CD4-positive, alpha-beta T cell treated with Interleukin-10 for 1 hour (primary cell): ENCODE measurements at regions not wholly inside any gene's neighbourhood (a gene's known extent, or its start where the extent isn't known, plus 50 kb on each side); places are given as distances from the start of the nearest gene placed in this dataset.

Experiments used
- DNase-seq: peaks from one replicate; pipeline ENCODE4 v3.0.0-alpha.2; 2020

DNA sequence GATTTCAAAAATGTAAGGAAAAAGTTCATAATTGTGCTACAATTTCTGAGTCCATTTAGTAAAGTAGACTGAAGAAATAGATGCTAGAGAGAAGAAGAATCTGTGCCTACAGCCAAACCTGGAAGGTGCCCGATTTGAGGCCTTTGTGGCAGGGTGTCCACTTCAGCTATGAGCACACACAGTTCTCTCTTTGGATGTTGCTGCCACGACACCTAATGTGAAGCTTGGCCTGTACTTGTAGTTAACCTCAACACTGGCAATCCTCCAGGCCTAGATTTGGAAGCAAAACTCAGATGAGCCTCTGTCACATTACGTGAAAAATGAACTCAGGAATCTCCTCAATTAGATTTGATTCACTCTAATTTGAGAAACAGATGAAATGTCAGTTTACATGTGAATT is 90.1 kb upstream of the LRP1B start:
- DNase-seq, result no peak

DNA sequence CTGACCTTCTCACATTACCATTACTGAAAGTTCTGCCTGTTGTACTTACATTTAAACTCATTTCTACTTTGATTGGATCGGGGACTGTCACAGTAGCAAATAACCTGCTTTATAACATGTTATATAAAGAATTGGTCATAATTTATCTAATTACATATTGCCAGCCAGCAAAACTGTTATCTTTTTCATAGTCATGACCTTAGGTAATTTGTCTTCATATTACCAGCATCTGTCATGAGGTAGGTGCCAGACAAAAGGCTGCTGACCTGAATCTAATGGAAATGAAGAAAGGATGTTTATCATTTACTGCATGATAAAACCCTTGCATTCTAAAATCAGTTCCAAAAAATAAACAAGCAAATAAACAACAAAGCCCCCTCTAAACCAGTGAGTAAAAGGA is 89.4 kb upstream of the LRP1B start:
- no peak for DNase-seq

DNA sequence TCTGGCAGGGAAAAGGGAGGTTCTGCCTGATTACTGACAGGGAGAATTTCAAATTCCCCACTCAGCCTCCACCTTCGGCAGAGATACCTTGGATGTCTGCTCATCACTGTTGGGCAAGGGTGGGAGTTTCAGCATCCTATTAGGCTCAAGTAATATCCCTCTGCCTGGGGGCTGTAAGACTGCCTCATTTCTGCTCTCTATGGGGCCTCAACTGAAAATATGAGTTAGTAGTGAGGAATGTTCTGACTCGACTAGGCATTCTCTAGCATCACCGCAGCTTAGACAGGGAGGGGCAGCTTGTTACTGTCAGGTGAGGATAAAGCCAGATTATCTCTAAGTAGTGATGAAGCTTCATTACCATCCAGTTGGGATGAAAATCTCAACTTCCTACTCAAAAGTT is 87.7 kb upstream of the LRP1B start:
- DNase-seq, result no peak

DNA sequence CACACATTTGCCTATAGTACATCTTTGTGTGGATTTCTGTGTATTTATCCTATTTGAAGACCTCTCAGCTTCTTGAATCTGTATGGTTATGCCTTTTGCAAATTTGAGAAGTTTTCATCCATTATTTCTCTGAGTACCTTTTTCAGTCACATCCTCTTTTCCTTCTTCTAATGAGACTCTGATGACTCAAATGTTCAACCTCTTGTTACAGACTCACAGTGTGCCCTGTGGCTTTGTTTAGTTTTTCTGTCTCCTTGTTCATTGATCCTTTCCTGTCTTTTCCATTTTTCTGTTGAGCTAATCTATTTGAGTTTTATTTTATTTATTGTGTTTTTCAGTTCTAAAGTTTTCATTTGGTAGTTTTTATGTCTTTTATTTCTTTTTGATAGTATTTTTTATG is 87.0 kb upstream of the LRP1B start:
- DNase-seq, result no peak

DNA sequence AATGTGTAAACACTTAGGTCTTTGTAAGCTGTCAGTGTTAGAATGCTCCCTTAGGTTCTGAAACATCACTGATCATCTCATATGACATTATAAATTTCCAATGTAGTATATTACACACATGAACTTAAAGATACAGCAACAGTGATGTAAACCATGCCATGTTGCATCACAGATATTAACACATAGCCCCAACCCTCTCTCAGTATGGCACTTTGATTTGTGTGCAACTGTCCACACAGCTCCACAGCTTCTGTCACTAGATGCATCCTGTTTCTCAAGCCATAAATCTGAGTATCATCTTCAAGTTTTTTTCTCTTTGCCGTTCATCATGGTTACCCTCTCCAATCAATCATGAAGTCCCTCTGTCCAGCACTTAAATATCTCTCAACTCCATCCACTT is 69.2 kb upstream of the LRP1B start:
- DNase-seq, result no peak

DNA sequence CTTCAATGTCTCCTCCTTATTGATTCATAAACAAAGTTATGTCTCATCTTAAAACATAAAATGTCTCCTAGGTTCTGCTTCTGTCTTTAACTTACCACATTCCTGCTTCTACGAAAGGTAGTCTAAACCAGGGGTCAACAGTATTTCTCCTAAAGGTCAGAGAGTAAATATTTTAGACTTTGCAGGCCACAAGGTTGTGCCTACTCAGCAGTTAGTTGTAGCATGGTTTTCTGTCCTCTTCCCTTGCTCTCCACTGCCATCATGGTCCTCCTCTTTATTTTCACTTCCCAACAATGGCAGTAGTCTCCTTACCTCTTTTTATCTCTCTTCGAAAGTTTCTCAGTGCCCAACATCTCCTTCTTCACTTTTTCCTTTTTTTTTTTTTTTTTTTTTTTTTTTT is 68.3 kb upstream of the LRP1B start:
- DNase-seq, result no peak

DNA sequence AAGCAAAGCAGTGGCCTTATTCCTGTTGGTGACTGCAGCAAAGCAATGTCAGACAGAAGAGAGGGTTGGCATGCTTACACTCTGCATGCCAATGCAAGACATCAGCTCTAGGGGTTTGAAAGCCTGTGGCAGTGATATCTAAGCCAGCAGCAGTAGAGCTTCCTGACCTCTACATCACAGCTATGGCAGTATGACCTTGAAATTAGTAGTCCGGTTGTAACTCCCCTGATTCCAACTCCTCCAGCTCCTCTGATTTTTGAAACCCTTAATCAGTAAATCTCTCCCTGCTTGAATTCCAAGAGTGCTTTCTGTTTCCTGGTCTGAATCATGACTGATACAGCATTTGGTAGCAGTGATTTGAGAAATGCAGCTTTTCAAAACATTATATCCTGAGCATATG is 60.0 kb upstream of the LRP1B start:
- DNase-seq, result no peak

DNA sequence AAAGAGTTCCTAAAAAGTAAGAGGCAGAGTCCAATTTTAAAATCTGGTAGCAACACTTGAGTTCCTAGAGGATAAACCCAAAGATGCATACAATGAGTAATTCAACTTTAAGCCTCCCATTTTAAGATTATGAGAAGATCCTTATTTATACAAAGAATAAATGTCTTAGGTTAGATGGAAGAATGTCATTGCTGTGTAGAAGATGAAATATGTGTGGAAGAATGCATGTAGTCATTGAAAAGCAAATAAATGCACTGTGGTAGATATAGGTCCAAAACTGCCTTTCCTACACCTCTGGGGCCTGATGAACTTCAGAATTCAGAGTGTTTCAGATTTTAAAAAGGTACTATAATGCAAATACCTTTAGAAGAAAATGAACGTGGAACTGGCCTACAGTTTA is 58.7 kb upstream of the LRP1B start:
- DNase-seq, result no peak

DNA sequence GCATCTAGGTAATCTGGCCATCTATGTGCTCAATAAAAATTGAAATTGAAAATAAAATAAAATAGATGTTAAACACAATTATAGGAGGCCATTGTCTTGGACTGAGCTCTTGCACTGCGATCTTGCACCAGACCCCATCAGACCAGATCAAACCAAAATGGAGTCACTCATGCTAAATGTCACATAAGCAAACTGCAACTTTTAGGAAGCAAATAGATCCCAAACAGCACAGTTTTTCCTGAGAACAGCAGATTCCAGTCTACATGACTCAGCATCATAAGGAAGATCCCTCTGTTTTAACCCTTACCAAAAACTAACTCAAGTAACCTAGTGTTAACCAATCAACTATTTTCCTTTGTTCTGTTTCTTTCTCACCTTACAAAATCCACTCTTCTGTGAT is 57.7 kb upstream of the LRP1B start:
- DNase-seq, result no peak

DNA sequence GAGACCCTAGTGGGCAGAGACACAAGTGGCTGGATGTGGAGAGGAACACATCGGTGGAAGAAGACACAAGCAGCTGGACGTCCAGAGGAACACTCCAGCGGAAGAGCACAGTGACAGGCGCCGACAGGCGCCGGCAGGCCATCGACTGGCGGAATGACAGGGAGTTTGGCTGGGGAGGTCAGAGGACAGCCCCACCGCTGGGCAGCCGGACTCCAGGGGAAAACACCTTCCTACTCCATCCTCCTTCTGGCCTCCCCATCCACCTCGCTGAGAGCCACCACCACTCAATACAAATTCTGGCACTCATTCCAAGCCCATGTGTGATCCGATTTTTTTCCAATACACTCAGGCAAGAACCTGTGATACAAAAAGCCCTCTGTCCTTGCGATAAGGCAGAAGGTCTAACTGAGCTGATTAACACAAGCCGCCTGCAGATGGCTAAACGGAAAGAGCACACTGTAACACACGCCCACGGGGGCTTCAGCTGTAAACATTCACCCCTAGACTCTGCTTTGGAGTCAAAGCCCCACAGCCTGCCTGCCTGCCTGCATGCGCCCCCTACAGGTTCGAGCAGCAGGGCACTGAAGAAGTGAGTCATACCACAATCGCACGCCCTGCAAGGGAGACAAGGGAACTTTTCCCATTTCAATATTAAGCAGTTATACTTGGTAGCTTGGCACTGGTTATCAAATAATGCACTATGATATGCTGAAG is 50.2 kb upstream of the LRP1B start:
- DNase-seq, result no peak
